C4-2B (cell line): ENCODE measurements at regions not wholly inside any gene's neighbourhood (a gene's known extent, or its start where the extent isn't known, plus 50 kb on each side); places are given as distances from the start of the nearest gene placed in this dataset.

Experiments
- H3K27ac ChIP-seq: fragments of 450-650 bp; 2 replicates; pipeline ENCODE4 v1.5.1; 2017
- ZFX ChIP-seq: fragments of 450-650 bp; IDR thresholded peaks from 2 replicates; pipeline ENCODE4 v1.6.1; 2017
- TF ChIP-seq, protein P1 (sequence below): fragments of 450-650 bp; conservative IDR thresholded peaks from 2 replicates; pipeline ENCODE4 v1.5.1; 2017; ENCODE audit warnings: mild to moderate bottlenecking

DNA sequence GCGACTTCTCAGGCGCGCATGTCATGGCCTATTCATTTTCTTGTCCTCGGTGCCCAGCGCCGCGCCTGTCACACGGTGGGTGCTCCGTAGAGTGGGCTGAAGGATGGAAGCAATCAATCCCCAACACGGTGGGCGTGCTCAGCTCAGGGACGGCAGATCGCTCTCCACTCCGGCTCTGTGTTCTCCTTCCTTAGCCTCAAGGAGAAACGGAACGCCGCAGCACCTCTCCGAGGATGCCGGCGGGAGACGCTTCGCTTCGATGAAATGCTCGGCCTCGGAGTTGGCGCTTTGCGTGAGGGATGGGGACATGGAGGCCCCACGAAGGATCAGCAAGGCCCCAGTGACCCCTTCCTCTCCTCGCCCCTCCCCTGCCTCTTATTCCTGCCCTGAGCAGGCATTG, 199.5 kb downstream of the C9orf50 start:
- H3K27ac ChIP-seq = no peak overlapping the region
- TF ChIP-seq, protein P1, sequence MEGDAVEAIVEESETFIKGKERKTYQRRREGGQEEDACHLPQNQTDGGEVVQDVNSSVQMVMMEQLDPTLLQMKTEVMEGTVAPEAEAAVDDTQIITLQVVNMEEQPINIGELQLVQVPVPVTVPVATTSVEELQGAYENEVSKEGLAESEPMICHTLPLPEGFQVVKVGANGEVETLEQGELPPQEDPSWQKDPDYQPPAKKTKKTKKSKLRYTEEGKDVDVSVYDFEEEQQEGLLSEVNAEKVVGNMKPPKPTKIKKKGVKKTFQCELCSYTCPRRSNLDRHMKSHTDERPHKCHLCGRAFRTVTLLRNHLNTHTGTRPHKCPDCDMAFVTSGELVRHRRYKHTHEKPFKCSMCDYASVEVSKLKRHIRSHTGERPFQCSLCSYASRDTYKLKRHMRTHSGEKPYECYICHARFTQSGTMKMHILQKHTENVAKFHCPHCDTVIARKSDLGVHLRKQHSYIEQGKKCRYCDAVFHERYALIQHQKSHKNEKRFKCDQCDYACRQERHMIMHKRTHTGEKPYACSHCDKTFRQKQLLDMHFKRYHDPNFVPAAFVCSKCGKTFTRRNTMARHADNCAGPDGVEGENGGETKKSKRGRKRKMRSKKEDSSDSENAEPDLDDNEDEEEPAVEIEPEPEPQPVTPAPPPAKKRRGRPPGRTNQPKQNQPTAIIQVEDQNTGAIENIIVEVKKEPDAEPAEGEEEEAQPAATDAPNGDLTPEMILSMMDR = no peak
- no peak for TF ChIP-seq ZFX

DNA sequence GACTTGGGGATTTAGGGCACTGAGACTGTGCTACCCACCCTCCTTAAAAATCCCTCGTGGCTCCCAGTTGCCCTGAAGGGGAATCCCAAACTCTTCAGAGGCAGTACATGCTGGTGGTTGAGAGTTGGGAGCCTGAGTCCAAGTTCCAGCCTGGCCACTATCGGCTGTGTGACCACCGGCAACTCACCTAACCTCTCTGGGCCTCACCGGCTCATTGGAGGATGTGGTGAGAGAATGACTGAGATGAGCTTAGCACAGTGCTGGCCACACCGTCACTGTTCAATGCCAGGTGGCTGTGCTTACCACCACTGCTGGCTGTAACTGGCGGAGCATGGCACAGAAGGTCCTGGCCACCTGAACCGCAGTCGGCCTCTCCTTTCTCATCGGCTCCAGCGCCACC, 200.2 kb downstream of the C9orf50 start:
- no peak overlapping the region for H3K27ac ChIP-seq
- TF ChIP-seq, protein P1 = no peak
- TF ChIP-seq ZFX = no peak

DNA sequence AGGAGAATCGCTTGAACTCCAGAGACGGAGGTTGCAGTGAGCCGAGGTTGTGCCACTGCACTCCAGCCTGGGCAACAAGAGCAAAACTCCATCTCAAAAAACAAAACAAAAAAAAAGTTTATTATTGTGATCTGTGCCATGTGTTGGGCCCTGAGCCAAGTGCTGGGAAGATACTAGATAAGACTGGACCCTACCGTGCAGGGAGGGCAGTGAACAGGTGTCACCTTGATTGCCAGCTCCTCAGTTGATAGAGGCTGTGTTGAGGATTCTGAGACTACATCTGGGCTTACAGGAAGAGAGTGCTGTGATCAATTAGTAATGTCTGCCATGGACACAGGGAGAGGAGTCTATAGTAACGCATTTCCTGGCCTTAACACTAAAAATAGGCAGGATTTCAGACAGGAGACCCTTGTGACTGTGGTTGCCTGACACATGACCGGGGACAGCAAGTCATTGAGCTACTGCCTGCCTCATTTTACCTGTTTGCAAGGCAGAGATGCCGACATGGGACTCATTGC, 201.5 kb downstream of the C9orf50 start:
- H3K27ac ChIP-seq = no peak overlapping the region
- TF ChIP-seq, protein P1 = no peak
- TF ChIP-seq ZFX = no peak

DNA sequence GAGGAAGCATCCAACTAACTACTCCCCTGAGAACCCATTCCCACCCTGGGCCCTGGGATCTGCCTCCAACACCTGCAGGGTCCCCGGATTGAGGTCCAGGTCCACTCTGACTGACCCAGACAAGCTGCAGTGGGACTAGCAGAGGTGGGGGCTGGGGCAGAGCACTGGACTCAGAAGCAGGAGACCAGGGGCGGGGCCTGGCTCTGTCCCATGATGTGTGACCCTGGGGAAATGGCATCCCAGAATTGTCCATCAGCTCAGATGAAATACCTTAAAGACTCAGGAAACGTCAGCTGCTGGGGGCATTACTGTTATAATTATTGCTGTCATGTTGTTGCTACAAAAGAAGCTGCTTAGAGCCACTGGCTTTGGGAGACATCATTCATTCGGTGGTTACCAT, 202.4 kb downstream of the C9orf50 start:
- TF ChIP-seq, protein P1 = no peak
- TF ChIP-seq ZFX = no peak
- no peak overlapping the region for H3K27ac ChIP-seq

DNA sequence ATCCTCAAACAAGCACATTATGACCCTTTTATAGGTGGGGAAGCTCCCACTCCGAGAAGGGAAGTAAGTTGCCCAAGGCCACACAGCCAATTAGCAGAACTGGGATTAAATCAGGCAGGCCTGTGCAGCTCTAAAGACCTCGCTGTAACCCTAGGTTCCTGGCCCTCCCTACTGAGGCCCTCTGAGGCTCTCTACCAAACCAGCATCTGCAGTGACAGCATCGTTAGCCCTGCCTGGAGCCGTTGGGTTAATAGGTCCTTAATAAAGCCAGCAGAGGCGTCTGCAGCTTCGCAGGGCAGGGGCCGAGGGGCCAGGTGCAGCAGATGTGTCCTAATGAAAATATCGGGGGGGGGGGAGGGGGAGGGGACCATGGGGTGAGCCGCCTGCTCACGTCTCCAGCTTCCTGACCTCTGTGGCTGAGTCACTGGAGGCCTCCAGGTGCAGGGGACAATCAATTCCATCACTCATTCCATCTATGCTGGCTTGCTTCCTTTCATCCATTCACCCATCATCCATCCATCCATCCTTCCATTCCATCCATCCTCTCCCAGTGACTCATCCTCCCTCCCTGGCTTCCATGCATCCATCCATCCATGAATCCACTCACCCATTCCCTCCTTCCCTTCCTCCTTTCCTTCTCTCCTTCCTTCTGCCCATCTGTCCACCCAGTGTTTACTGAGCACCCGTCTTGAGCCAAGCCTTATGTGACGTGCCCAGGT, 203.9 kb downstream of the C9orf50 start:
- TF ChIP-seq, protein P1 = no peak
- no peak for TF ChIP-seq ZFX
- H3K27ac ChIP-seq = no peak overlapping the region

DNA sequence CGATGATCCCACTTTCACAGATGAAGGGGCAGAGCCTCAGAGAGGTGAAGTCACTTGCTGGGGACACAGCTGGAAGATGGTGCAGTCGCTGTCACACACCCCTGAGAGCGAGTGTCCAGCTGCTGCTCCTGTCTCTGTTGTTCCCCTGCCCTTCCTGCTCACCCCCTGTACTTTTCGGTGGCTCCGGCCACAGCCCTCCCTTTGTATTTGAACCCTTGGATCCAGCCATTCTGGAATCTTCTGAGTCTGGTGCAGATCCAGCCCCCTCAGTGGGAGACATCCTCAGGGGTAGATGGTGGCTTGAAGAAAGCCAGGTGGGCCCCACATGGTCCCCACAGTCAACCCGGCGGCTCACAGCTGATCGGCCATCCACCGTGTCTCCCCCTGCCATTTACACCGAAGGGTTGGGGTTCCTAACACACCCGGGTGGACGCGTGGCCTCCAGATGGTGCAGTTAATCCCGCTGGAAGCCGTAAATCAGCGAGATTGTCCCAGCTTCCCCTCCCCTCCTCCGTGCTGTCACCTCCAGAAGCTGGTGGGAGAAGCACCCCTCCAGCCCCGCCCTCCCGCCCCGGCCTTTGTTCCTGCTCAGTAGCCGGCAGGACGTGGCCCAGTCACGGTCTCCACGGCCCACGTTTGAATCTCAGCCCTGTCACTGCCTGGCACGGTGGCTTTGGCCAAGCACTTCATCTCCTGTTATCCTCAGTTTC, 204.8 kb downstream of the C9orf50 start:
- TF ChIP-seq, protein P1 = no peak
- no peak for TF ChIP-seq ZFX
- H3K27ac ChIP-seq = no peak overlapping the region
